ENCODE measurements at regions not wholly inside any gene's neighbourhood (a gene's known extent, or its start where the extent isn't known, plus 50 kb on each side); places are given as distances from the start of the nearest gene placed in this dataset.

- no peak for DNase-seq (ENCODE audit: extremely low read depth, low read depth)
- TF ChIP-seq, protein P1, sequence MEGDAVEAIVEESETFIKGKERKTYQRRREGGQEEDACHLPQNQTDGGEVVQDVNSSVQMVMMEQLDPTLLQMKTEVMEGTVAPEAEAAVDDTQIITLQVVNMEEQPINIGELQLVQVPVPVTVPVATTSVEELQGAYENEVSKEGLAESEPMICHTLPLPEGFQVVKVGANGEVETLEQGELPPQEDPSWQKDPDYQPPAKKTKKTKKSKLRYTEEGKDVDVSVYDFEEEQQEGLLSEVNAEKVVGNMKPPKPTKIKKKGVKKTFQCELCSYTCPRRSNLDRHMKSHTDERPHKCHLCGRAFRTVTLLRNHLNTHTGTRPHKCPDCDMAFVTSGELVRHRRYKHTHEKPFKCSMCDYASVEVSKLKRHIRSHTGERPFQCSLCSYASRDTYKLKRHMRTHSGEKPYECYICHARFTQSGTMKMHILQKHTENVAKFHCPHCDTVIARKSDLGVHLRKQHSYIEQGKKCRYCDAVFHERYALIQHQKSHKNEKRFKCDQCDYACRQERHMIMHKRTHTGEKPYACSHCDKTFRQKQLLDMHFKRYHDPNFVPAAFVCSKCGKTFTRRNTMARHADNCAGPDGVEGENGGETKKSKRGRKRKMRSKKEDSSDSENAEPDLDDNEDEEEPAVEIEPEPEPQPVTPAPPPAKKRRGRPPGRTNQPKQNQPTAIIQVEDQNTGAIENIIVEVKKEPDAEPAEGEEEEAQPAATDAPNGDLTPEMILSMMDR (IDR thresholded peaks at IDR 0.05; ENCODE audit: low read depth, low read length), result no peak
These were observed 273.9 kb upstream of the FMN2 start for GRCh38 chr1:239817801-239818200.

- TF ChIP-seq, protein P1 (IDR thresholded peaks at IDR 0.05; ENCODE audit: low read depth, low read length), result no peak
- no peak for DNase-seq (ENCODE audit: extremely low read depth, low read depth)
These were observed 272.6 kb upstream of the FMN2 start for GRCh38 chr1:239819096-239819495.

DNA sequence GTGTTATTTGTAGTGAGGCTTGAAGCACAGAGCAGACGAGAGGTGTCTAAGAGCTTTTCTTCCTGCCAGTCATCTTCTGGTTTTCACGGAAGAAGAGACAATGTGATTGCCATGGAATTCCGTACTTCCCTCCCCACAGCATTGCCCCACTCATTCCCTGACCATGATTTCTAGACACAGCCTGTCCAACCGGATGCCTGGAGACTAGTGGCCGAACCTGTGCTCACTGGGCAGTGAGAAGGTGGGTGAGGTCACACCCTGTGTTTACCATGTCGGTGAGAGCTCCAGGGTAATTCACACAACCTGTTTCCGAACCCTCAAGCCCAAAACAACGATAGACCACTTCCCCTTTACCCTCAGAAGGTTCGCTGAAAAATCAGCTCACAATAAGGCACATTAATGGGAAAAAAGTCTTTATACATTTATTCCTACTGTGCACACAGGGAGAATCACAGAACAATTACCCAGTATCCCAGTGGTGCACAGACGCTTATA lies 271.9 kb upstream of the FMN2 start:
- DNase-seq (ENCODE audit: extremely low read depth, low read depth), result no peak
- TF ChIP-seq, protein P1 (IDR thresholded peaks at IDR 0.05; ENCODE audit: low read depth, low read length), result no peak

DNA sequence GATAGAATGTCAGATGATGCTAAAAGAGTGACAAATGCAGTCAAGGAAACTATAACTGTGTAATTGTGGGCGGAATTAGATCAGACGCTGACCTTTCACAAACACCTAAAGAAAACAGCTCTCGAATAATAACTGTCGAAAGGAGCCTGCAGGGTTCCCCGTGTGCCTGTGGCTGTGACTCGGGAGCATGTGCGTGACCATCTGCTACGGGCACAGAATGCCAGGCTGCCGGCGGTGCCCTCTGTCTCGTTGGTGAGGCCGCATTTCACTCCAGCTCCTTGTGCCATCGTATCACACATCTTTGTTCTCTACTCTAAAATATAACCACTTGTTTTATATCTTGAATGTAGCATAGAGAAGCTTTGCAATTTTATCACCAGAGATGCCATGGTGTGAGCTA lies 267.8 kb upstream of the FMN2 start:
- no peak for DNase-seq (ENCODE audit: extremely low read depth, low read depth)
- TF ChIP-seq, protein P1 (IDR thresholded peaks at IDR 0.05; ENCODE audit: low read depth, low read length), result no peak

- TF ChIP-seq, protein P1 (IDR thresholded peaks at IDR 0.05; ENCODE audit: low read depth, low read length), result no peak
- DNase-seq (ENCODE audit: extremely low read depth, low read depth), result no peak
These were observed 265.5 kb upstream of the FMN2 start for GRCh38 chr1:239826211-239826610.

GRCh38 chr1:239826736-239827135 lies 264.9 kb upstream of the FMN2 start:
- no peak for DNase-seq (ENCODE audit: extremely low read depth, low read depth)
- TF ChIP-seq, protein P1 (IDR thresholded peaks at IDR 0.05; ENCODE audit: low read depth, low read length), result no peak

DNA sequence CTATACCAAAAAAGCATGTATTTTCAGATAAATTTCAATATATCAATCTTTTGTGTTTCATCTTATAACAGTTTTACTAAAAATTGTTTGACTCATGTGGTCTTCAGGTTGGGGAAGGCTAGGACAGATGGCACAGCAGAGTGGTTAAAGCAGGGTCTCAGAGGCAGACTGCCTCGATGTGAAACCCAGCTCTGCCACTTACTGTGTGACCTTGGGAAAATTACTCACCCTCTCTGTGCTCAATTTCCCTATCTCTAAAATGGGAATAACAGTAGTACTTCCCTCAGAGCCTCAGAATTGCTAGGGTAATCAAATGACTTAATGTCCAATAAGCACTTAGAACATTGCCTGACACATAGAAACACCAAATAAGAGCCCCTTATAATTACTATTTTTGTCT lies 262.1 kb upstream of the FMN2 start:
- TF ChIP-seq, protein P1 (IDR thresholded peaks at IDR 0.05; ENCODE audit: low read depth, low read length), result no peak

More for the DNA sequence above, 262.1 kb upstream of the FMN2 start:
- no peak for DNase-seq (ENCODE audit: extremely low read depth, low read depth)

Data from AG09319 (cell line).